Fibroblast of skin of left quadriceps (primary cell): ENCODE measurements at regions not wholly inside any gene's neighbourhood (a gene's known extent, or its start where the extent isn't known, plus 50 kb on each side); places are given as distances from the start of the nearest gene placed in this dataset.

Experiments
- DNase-seq, 2 experiments: peaks; one replicate each; pipeline ENCODE4 v3.0.0-alpha.2; 2013; ENCODE audit warnings: low read depth in 2 of 2

GRCh38 chr11:69431136-69431535 is 50.3 kb upstream of the LINC01488 start:
- no peak for DNase-seq
